Stimulated activated CD4-positive, alpha-beta T cell treated with anti-CD3 and anti-CD28 coated beads, TNF-alpha, amount 100 ng/mL, for 48 hours (primary cell): ENCODE measurements at regions not wholly inside any gene's neighbourhood (a gene's known extent, or its start where the extent isn't known, plus 50 kb on each side); places are given as distances from the start of the nearest gene placed in this dataset.
"Not testable (repeated sequence)": the region's sequence is repeated elsewhere in the genome, so short reads cannot be mapped to it uniquely, and the experiment has no call there.

Source experiments
- DNase-seq, 3 donors: peaks; one replicate each; pipeline ENCODE4 v3.0.0-alpha.2; 2020; ENCODE audit warnings: low read depth in 3 of 3

- DNase-seq = no peak
Observed at GRCh38 chr5:52605317-52606313, 182.1 kb upstream of the ITGA1 start.

GRCh38 chr5:52607227-52607824, 180.4 kb upstream of the ITGA1 start:
- no peak for DNase-seq

DNA sequence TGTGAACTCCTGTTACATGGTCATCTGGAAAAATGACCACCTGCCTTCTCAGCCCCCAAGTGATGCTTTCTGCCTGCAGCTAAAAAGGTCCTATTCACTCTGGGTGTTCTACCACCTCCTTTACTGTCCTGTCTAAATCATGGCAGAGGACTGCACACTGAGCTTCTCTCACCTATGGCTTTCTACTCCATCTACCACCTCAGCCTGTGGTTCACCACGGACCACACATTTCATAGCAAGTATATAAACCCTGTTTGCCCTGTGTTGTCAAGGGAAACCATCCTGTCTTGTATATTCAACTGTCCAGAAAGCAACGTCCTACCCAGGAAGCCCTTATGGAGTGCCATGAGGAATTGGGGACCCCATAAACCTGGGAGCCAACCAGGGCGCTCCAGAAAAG, 167.4 kb upstream of the ITGA1 start:
- DNase-seq = no peak

DNA sequence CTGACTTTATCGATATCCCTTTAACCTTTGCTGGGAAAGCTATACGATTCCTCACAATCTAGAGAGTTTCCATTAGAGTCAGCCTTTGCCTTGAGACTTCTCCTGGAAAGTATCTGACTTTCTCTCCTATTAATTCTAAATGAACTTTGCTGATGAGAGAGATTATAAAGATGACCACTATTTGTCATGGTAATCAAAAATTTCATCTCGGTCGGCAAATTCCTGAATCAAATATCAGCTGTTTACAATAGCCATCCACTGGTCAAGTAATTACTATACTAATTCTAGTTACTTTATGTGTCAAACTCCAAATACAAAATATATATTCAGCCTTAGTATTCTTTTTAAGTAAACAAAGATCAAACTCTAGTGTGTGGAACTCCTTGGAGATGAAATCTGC, 164.4 kb upstream of the ITGA1 start:
- DNase-seq = no peak

DNA sequence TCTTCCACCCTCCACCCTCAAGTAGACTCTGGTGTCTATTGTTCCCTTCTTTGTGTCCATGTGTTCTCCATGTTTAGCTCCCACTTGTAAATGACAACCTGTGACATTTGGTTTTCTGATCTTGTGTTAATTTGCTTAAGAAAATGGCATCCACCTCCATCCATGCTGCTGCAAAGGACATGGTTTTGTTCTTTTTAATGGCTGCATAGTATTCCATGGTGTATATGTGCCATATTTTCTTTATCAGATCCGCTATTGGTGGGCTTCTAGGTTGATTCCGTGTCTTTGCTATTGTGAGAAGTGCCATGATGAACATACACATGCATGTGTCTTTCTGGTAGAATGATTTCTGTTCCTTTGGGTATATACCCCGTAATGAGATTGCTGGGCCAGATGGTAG, 163.4 kb upstream of the ITGA1 start:
- no peak for DNase-seq

DNA sequence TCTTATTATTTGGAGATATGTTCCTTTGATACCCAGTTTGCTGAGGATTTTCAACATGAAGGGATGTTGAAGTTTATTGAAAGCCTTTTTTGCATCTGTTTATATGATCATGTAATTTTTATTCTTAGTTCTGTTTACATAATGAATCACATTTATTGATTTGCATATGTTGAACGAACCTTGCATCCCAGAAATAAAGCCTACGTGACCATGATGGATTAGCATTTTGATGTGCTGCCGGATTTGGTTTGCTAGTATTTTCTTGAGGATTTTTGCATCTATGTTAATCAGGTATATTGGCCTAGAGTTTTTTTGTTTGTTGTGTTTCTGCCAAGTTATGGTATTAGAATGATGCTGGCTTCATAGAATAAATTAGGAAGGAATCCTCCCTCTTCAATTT, 161.4 kb upstream of the ITGA1 start:
- DNase-seq = no peak

DNA sequence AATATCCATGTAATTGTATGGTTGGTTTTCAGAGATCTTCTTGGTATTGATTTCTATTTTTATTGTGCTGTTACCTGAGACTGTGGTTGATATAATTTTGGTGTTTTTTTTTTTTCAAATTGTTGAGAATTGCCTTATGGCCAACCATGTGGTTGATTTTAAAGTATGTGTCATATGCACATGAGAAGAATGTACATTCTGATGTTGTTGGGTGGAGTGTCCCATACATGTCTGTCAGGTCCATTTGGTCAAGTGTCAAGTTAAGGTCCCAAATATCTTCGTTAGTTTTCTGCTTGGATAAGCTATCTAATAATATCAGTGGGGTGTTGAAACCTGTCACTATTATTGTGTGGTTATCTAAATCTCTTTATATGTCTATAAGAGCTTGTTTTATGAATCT, 160.0 kb upstream of the ITGA1 start:
- no peak for DNase-seq

- no peak for DNase-seq
Observed at GRCh38 chr5:52632281-52632680, 155.4 kb upstream of the ITGA1 start.

- DNase-seq = not testable (repeated sequence)
Observed at GRCh38 chr5:52634171-52634570, 153.5 kb upstream of the ITGA1 start.

- DNase-seq = no peak
Observed at GRCh38 chr5:52638732-52639131, 149.0 kb upstream of the ITGA1 start.

DNA sequence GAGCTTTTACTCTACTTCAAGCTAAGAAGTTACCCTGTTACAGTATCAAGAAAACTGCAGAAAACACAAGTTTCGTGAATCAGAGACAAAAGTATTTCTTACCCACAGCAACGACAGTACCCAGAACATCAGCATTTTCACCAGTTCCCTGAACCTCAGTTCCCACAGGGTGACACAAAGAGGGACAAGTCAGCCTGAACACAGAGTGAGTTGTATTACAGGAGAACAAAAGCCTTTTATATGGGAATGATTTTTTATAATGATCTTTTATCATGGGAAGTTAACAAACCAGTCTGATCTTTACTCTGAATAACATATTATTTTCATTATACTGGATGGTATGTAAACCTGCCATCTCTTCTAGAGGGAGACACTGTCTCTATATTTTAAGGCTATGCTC, 139.0 kb upstream of the ITGA1 start:
- no peak for DNase-seq

DNA sequence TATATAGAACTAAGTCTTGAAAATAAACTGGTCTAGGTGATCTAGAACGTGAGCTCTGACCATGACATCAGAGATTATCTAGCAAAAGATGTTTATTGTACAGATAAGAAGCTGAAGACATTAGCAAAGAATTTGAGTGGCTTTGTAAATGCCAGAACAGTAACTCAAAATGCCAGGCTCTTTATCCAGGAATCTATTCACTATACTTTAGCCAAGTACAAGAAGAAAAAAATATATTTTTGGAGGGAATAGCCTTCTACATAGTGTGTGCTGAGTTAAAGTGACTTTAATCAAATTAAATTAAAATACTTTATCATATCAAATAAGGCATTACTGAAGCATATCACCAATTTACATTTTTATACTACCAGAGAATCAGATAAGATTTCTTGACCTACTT, 132.6 kb upstream of the ITGA1 start:
- DNase-seq = no peak

DNA sequence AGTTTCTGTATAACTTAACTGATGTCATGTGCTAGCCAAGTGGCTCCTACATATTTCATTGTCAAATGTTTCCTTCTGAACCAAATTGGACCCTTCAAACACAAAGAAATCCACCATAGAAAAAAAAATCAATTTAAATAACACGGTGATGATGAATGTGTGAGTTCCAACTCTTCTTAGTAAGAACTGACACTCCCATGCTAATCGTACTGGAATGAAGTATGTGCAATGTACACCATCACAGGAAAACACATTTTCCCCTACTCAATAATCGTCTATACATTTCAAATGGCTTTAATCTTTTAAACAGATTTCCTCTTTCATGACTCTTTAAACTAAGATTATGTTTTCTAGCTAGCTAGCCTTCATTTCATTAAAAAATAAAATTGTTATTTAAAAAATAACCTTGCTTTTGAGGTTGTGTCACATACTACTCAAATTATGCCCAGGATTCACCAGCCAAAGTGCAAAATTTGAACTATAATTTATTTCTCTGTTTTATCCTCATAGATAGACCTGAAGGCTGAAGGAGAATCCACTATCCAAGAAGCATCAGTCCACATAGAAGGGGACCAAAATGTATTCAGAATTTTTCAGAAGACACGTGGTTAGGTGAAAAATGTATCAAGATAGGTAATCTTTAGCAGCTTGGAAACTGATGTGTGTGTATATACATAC, 131.0 kb upstream of the ITGA1 start:
- no peak for DNase-seq

DNA sequence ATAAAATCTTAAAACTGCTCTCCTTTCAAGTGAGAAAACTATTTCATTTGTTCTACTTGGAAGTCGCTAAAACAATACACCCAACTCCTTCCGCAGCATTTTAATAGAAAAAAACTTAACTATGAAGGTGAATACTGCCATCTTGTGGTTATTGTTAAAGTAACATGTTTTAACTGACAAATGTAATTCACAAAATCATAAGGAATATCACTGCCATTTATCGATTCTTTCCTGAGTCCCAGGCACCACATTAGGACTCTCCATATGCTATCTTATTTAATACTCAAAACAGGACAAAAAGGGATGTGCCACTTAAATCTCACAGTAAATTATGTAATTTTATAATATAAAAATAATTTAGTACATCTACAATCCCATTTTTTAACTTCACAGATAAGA, 130.5 kb upstream of the ITGA1 start:
- no peak for DNase-seq

DNA sequence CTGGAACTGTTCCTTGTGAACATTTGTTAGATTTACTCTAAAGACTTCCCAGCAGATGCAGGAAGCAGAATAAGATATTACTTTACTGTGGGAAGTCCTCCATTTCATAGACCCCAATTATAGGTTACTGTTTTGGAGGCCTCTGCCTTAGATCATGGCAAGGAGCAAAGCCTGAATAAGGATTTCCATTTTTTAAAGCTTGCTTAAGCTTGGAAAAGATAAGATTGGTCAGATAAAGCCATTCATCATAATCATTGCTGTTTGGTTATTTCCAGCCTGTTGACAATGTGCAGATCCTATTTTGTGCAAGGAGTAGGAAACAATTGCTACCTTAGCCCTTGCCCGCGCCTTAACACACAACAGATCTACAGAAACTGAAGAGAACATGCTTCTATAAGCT, 129.5 kb upstream of the ITGA1 start:
- no peak for DNase-seq

DNA sequence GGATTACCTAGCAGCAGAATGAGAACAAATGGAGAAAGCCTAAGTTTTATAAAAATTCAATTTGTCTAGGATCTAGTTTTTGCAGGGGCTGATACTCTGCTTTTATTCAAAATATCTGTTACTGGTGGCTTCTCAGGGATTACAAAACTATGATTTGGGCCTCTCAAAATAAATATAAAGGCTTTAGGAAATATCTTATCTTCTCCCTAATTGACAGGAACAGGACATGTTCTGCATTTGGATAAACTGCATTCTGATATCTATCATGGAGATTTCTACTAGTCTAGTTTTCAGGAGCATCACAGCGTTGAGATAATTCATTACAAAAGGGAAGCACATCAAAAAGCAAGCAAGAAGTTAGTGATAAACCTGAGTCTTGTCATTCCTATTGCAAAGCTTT, 127.1 kb upstream of the ITGA1 start:
- no peak for DNase-seq

- DNase-seq = no peak
Observed at GRCh38 chr5:52661903-52662595, 125.7 kb upstream of the ITGA1 start.

DNA sequence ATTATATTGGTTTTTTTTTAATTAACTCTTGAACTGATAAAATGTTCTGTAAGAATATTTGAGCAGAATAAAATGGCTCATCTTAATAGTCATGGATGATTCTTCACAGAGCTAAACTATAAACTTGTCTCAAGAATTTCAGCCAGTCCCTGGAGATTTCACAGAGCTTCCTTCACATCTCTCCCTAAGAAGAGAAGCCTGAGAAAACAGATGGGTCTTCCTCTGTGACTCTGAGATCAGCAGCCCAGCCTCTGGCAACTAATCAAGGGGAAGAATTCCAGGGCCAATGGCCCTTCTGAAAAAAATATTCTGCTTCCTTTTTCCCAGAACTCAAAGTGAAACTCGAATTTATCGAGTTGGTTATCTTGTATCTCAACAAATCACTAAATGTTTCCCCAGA, 122.2 kb upstream of the ITGA1 start:
- DNase-seq = no peak

- DNase-seq = no peak
Observed at GRCh38 chr5:52668139-52668538, 119.6 kb upstream of the ITGA1 start.

DNA sequence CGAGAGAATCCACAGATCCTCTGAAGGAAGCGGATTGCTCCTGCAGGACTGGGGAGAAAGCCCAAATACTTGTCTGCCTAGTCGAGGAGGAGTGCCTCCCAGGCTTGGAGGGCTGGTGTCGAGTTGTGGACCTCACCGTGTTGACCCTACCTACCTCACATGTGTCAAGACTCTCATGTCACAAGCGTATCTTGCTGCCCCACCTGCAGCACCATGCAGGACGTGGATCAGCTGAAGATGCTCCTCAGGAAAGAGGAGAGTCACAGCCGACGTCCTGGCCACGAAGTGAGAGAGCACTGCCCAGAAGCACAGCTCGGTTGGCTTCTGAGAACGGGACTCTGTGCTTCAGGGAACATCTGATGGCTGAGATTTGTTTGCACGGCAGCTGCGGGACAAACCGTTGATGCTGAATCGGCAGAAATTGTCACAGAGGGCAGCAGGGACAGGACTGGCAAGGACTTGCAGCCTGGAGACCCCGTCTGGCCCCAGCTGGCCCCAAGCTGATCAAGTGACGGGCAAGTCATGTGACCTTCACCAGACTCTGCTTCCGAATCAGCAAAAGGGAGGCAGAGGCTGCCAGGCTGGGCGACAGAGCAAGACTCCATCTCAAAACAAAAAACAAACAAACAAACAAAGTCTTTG, 119.1 kb upstream of the ITGA1 start:
- DNase-seq = no peak

DNA sequence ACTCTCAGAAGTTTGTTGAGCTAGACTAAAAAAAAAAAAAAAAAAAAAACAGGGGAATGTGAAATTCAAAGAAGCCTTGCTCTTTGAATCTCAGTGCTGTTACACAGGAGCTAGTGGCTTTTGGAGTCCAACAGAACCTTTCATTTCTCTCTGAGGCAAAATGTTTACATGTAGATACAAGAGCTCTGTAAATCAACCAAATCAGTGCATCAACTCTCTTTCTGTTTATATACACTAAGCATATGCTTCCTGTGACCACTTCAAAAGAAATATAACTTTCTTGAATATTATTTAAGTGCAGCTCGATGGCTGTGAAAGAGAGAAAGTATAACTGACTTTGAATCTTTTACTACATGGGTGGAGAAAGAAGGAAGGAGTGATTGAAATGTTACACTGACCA, 115.3 kb upstream of the ITGA1 start:
- no peak for DNase-seq

DNA sequence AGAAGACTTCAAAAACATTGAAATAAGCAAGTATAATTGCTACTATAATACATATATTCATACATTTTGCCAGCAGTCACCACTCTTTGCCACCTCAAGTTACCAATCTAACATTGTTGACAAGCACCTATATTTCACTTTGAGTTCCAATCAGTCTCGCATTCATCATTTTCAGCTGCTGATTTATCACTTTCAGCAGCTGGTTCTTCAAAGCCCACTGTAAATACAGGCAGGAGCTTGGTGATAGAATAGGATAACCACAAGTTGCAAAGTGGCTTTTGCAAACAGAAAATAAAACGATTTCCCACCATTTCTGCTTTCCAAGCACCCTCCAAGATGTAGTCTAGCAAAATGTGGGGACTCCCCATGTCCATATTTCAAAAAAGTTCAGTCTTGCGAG, 114.2 kb upstream of the ITGA1 start:
- DNase-seq = no peak
